ENCODE measurements at regions not wholly inside any gene's neighbourhood (a gene's known extent, or its start where the extent isn't known, plus 50 kb on each side); places are given as distances from the start of the nearest gene placed in this dataset.

- no peak for DNase-seq
Observed at GRCh38 chr18:43994381-43994780, 686.3 kb upstream of the SETBP1 start.

GRCh38 chr18:44013871-44014270 is 666.8 kb upstream of the SETBP1 start:
- DNase-seq, result no peak

- DNase-seq, result no peak
Observed at GRCh38 chr18:44025421-44025820, 655.3 kb upstream of the SETBP1 start.

- no peak for DNase-seq
Observed at GRCh38 chr18:44028109-44028508, 652.6 kb upstream of the SETBP1 start.

GRCh38 chr18:44031063-44031462 is 649.6 kb upstream of the SETBP1 start:
- DNase-seq, result no peak

- DNase-seq, result no peak
Observed at GRCh38 chr18:44033144-44033701, 647.5 kb upstream of the SETBP1 start.

GRCh38 chr18:44035554-44035953 is 645.1 kb upstream of the SETBP1 start:
- no peak for DNase-seq

- DNase-seq, result no peak
Observed at GRCh38 chr18:44036501-44036900, 644.2 kb upstream of the SETBP1 start.

GRCh38 chr18:44039216-44039615 is 641.5 kb upstream of the SETBP1 start:
- no peak for DNase-seq

- DNase-seq, result no peak
Observed at GRCh38 chr18:44039826-44040225, 640.9 kb upstream of the SETBP1 start.

GRCh38 chr18:44041553-44041952 is 639.1 kb upstream of the SETBP1 start:
- no peak for DNase-seq

- no peak for DNase-seq
Observed at GRCh38 chr18:44041961-44042360, 638.7 kb upstream of the SETBP1 start.

GRCh38 chr18:44046376-44046975 is 634.2 kb upstream of the SETBP1 start:
- DNase-seq, result no peak

- DNase-seq, result no peak
Observed at GRCh38 chr18:44047585-44047984, 633.1 kb upstream of the SETBP1 start.

GRCh38 chr18:44048435-44048834 is 632.3 kb upstream of the SETBP1 start:
- DNase-seq, result no peak

- no peak for DNase-seq
Observed at GRCh38 chr18:44048846-44049245, 631.8 kb upstream of the SETBP1 start.

- DNase-seq, result no peak
Observed at GRCh38 chr18:44051026-44051425, 629.7 kb upstream of the SETBP1 start.

GRCh38 chr18:44054514-44054913 is 626.2 kb upstream of the SETBP1 start:
- DNase-seq, result no peak

GRCh38 chr18:44060197-44060596 is 620.5 kb upstream of the SETBP1 start:
- DNase-seq, result no peak

GRCh38 chr18:44061438-44061837 is 619.2 kb upstream of the SETBP1 start:
- DNase-seq, result no peak

GRCh38 chr18:44062345-44062744 is 618.3 kb upstream of the SETBP1 start:
- no peak for DNase-seq

GRCh38 chr18:44065206-44065605 is 615.5 kb upstream of the SETBP1 start:
- DNase-seq, result no peak

- DNase-seq, result no peak
Observed at GRCh38 chr18:44066541-44066940, 614.1 kb upstream of the SETBP1 start.

- no peak for DNase-seq
Observed at GRCh38 chr18:44067186-44067585, 613.5 kb upstream of the SETBP1 start.

- no peak for DNase-seq
Observed at GRCh38 chr18:44075038-44075437, 605.6 kb upstream of the SETBP1 start.
